Nephron progenitor cell (in vitro differentiated cells): ENCODE measurements at regions not wholly inside any gene's neighbourhood (a gene's known extent, or its start where the extent isn't known, plus 50 kb on each side); places are given as distances from the start of the nearest gene placed in this dataset.
"Not testable (repeated sequence)": the region's sequence is repeated elsewhere in the genome, so short reads cannot be mapped to it uniquely, and the experiment has no call there.

Source experiments
- DNase-seq: peaks from one replicate; pipeline ENCODE4 v3.0.0; 2021
- H3K27ac Mint-ChIP-seq: 2 replicates; pipeline ENCODE4 v1.8.0; 2021; ENCODE audit warnings: mild to moderate bottlenecking, moderate library complexity, mixed read lengths
- H3K27me3 Mint-ChIP-seq: 2 replicates; pipeline ENCODE4 v1.8.0; 2021; ENCODE audit warnings: mild to moderate bottlenecking, low read depth, mixed read lengths; ENCODE audit not compliant: poor library complexity
- H3K36me3 Mint-ChIP-seq: 2 replicates; pipeline ENCODE4 v1.8.0; 2021; ENCODE audit warnings: low read depth, mixed read lengths
- H3K4me1 Mint-ChIP-seq: 2 replicates; pipeline ENCODE4 v1.8.0; 2021; ENCODE audit warnings: mixed read lengths
- H3K4me3 Mint-ChIP-seq: 2 replicates; pipeline ENCODE4 v1.8.0; 2021; ENCODE audit warnings: mild to moderate bottlenecking, moderate library complexity, mixed read lengths
- H3K9me3 Mint-ChIP-seq: 2 replicates; pipeline ENCODE4 v1.8.0; 2021; ENCODE audit warnings: mild to moderate bottlenecking, moderate library complexity, mixed read lengths
- TF ChIP-seq, protein P1 (sequence below): fragments of 200-600 bp; sonication (generic); IDR thresholded peaks from 2 replicates; pipeline ENCODE4 v1.5.0; 2021; ENCODE audit warnings: antibody characterized with exemption

DNA sequence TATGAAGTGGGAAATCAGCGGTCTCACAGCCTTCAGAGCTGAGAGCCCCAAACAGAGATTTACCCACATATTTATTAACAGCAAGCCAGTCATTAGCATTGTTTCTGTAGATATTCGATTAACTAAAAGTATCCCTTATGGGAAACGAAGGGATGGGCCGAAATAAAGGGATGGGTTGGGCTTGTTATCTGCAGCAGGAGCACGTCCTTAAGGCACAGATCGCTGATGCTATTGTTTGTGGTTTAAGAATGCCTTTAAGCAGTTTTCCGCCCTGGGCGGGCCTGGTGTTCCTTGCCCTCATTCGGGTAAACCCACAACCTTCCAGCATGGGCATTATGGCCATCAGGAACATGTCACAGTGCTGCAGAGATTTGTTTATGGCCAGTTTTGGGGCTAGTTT, 580.3 kb upstream of the CHD1 start:
- not testable (repeated sequence) for DNase-seq, H3K4me1 Mint-ChIP-seq, H3K27ac Mint-ChIP-seq, H3K36me3 Mint-ChIP-seq, H3K27me3 Mint-ChIP-seq, H3K4me3 Mint-ChIP-seq
- H3K9me3 Mint-ChIP-seq: peaks cover 57% of the 10 kb centered on the region

DNA sequence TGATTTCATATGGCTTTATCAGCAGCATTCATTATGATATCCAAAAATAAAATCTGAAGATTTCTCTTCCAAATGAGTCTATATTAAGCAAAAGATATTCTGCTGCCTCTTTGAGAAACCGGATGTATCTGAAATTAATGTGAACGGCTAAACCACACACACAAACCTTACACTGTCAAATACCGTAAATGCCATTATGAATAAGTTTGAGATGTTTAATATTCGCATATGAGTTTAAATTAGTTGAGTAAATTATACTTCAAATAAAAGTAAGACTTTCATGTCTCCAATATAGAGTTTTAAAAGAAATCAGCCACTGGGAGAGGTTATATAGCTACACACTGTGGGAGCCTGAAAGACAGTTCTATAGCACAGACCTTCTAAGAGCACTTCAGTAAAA, 566.6 kb upstream of the CHD1 start:
- not testable (repeated sequence) for H3K9me3 Mint-ChIP-seq, H3K27me3 Mint-ChIP-seq, H3K36me3 Mint-ChIP-seq, H3K4me3 Mint-ChIP-seq, H3K27ac Mint-ChIP-seq, DNase-seq
- H3K4me1 Mint-ChIP-seq: peaks cover 12% of the 10 kb centered on the region

DNA sequence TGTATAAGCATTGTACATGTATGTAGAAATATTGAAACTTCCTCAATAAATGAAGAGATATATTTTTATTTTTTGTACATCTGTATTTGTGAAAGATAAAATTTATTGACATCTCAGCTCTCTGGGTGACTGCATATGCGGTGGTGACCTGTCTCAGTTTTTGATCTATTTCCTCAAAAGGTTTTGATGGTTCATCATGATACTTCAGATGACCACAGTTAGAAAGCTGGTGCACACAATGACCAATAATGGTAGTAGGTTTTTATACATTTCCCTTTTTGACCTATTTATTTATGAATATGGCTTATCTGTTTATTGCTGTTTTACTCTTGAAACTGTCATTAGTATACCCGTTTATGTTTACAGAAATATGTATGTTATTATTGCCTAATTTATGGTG, 549.6 kb upstream of the CHD1 start:
- not testable (repeated sequence) for DNase-seq, H3K4me3 Mint-ChIP-seq, H3K27ac Mint-ChIP-seq, H3K4me1 Mint-ChIP-seq, H3K36me3 Mint-ChIP-seq, H3K9me3 Mint-ChIP-seq, H3K27me3 Mint-ChIP-seq

DNA sequence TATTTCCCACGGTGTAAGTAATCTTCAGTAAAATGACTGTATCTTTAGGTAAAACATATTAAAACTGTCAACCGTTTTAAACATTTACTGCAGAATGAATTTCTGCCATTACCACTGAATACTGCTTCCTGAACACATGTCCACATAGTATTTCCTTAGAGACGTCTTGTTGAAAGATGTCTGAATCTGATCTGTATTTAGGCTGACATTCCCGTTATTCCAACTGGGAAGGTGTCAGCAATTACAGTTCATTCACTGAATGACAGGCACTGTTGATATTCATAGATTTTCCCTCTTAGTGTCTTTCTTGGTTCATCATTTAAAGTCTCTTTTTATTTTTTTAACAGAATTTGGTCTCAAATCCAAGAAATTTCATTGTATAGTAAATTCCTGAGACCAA, 544.5 kb upstream of the CHD1 start:
- H3K27me3 Mint-ChIP-seq: not testable (repeated sequence)

DNA sequence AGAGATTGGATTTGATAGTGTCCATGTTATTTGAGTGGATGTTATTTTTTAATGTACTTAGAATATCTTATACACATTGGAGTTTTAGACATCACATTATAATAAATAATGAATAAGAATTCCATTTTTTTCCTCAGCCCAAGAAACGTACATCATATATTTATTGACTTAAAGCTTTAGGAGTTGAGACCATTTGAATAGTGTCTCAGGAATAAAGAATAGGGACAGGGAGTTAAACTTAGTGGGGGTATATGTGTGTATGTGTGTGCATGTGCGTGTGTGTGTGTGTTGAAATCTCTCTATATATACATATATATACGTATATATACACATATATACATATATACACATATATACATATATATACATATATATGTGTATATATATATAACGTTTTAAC, 542.9 kb upstream of the CHD1 start:
- H3K36me3 Mint-ChIP-seq, H3K4me1 Mint-ChIP-seq, H3K4me3 Mint-ChIP-seq, H3K27ac Mint-ChIP-seq, H3K9me3 Mint-ChIP-seq, DNase-seq, H3K27me3 Mint-ChIP-seq: not testable (repeated sequence)

More for the DNA sequence above, 544.5 kb upstream of the CHD1 start:
- not testable (repeated sequence) for H3K36me3 Mint-ChIP-seq, H3K4me3 Mint-ChIP-seq, H3K9me3 Mint-ChIP-seq, H3K27ac Mint-ChIP-seq, H3K4me1 Mint-ChIP-seq, DNase-seq

DNA sequence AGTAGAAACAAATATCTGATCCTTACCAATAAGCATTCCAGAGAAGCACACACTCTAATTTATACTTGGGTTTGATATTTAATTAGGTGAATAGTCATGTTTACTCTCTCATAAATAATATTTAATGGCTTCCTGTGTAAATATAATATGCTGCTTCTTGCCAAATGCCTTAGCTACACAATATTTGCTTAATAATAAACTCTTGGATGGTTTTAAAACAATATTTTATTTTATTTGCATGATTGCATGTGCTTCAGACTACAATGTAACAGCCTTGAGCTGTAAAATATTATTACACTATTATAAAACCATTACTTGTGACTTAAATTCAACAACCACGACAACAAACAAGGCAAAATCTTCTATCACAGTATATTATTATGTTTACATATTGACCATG, 542.4 kb upstream of the CHD1 start:
- H3K36me3 Mint-ChIP-seq, H3K4me3 Mint-ChIP-seq, H3K9me3 Mint-ChIP-seq, DNase-seq, H3K27me3 Mint-ChIP-seq, H3K27ac Mint-ChIP-seq, H3K4me1 Mint-ChIP-seq: not testable (repeated sequence)

DNA sequence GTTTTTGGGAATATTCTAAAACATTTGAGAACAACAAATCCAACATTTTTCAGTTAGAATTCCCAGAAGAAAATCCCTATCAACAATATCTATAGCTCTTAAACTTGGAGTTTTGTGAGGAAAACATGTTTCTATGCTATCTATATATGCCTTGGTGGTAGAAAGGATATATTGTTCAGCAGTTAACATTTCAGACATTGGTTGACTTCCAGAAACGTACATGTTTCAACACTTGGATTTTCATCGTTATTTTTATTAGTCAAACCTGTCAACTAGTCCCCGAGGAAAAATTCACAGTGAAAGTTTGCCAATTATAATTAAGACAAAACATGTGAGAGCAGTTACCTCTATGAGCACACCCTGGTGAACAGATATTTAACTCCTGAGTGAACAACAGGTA, 541.8 kb upstream of the CHD1 start:
- DNase-seq, H3K4me1 Mint-ChIP-seq, H3K4me3 Mint-ChIP-seq, H3K27ac Mint-ChIP-seq, H3K27me3 Mint-ChIP-seq, H3K36me3 Mint-ChIP-seq, H3K9me3 Mint-ChIP-seq: not testable (repeated sequence)

DNA sequence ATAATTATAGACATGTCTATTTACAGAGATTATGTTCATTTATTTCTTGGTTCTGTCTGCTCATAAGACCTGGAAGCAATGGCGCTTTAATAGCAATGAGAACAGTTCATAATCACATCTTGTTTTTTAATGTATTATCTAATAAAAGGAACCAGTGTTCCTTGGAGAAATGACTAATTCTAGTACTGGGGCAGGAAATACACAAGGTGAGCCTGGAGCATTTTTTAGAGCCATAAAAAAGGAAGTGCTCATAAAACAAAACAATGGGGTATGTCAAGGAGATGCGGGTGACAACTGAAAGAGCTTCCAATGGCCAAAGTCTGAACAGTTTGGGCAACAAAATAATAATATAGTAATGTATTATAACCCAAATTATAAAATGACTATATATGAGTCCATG, 531.9 kb upstream of the CHD1 start:
- Mint-ChIP-seq H3K27me3 (no peaks in the 10 kb centered on the region), H3K4me1 (no peaks in the 10 kb centered on the region), H3K4me3 (no peak overlapping the region), H3K27ac (no peak overlapping the region), H3K9me3 (peaks cover 2% of the 10 kb centered on the region), H3K36me3 (no peaks in the 10 kb centered on the region)
- DNase-seq: no peak
- TF ChIP-seq, protein P1, sequence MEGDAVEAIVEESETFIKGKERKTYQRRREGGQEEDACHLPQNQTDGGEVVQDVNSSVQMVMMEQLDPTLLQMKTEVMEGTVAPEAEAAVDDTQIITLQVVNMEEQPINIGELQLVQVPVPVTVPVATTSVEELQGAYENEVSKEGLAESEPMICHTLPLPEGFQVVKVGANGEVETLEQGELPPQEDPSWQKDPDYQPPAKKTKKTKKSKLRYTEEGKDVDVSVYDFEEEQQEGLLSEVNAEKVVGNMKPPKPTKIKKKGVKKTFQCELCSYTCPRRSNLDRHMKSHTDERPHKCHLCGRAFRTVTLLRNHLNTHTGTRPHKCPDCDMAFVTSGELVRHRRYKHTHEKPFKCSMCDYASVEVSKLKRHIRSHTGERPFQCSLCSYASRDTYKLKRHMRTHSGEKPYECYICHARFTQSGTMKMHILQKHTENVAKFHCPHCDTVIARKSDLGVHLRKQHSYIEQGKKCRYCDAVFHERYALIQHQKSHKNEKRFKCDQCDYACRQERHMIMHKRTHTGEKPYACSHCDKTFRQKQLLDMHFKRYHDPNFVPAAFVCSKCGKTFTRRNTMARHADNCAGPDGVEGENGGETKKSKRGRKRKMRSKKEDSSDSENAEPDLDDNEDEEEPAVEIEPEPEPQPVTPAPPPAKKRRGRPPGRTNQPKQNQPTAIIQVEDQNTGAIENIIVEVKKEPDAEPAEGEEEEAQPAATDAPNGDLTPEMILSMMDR: no peak

DNA sequence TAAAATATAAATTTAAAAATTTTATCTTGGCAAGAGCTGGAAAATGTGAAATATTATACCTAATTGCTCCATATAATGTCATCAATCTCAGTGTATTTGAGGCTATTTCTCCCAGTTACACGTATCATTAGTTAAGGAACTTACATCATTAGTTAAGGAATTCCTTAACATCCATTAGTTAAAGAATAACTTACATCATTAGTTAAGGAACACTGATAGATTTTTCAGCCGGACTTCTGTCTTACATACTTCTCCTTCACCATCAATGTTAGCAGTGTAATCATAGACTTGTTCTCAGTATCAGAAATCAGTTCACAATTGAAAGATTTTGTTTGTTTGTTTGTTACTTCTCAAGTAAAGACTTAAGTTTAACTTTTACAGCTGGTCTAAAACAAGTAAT, 524.4 kb upstream of the CHD1 start:
- H3K4me1 Mint-ChIP-seq: peaks cover 5% of the 10 kb centered on the region
- no peaks in the 10 kb centered on the region for H3K27me3 Mint-ChIP-seq
- H3K27ac Mint-ChIP-seq: no peak overlapping the region
- no peak overlapping the region for H3K4me3 Mint-ChIP-seq
- TF ChIP-seq, protein P1: no peak
- peaks cover 4% of the 10 kb centered on the region for H3K9me3 Mint-ChIP-seq
- DNase-seq: no peak
- H3K36me3 Mint-ChIP-seq: no peaks in the 10 kb centered on the region

DNA sequence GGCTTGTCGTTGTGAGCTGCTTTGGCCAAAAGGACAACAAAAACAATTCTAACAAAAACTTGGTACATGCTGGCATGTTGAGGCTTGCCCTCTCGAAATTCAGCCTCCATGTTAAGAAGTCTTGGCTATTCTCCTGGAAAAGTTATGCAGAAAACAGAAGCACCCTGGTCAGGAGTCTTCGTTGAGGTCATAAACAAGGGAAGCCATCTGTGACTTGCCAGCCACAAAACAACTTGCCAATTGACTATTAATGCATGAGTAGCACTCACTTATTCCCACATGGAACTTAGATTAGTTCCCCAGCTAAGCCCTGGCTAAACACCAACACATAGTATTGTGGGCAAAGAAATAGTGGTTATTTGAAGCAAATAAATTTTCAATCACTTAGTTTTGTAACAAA, 521.0 kb upstream of the CHD1 start:
- H3K9me3 Mint-ChIP-seq: no peaks in the 10 kb centered on the region
- no peaks in the 10 kb centered on the region for H3K27me3 Mint-ChIP-seq
- no peak for DNase-seq
- H3K4me1 Mint-ChIP-seq: peaks cover 5% of the 10 kb centered on the region
- TF ChIP-seq, protein P1: no peak
- no peak overlapping the region for H3K27ac Mint-ChIP-seq
- H3K4me3 Mint-ChIP-seq: no peak overlapping the region
- no peaks in the 10 kb centered on the region for H3K36me3 Mint-ChIP-seq
